NCI-H446 treated with DMSO at 0.1 percent for 48 hours (cell line): ENCODE measurements at regions not wholly inside any gene's neighbourhood (a gene's known extent, or its start where the extent isn't known, plus 50 kb on each side); places are given as distances from the start of the nearest gene placed in this dataset.
"Not testable (repeated sequence)": the region's sequence is repeated elsewhere in the genome, so short reads cannot be mapped to it uniquely, and the experiment has no call there.

ENCODE experiments used
- DNase-seq: peaks from one replicate; lab custom pipeline; 2025; lab: John Stamatoyannopoulos, UW

- no peak for DNase-seq
Observed at GRCh38 chr20:11677836-11678235, 239.9 kb upstream of the BTBD3 start.

GRCh38 chr20:11682285-11682684 is 235.4 kb upstream of the BTBD3 start:
- no peak for DNase-seq

- no peak for DNase-seq
Observed at GRCh38 chr20:11686195-11686594, 231.5 kb upstream of the BTBD3 start.

- DNase-seq: peak; percentile 81
Observed at GRCh38 chr20:11686820-11687543, 230.7 kb upstream of the BTBD3 start.

GRCh38 chr20:11687546-11688292 is 230.0 kb upstream of the BTBD3 start:
- peak; percentile 6 for DNase-seq

- no peak for DNase-seq
Observed at GRCh38 chr20:11689262-11689661, 228.4 kb upstream of the BTBD3 start.

- no peak for DNase-seq
Observed at GRCh38 chr20:11691766-11692165, 225.9 kb upstream of the BTBD3 start.

GRCh38 chr20:11692567-11692966 is 225.1 kb upstream of the BTBD3 start:
- DNase-seq: no peak

GRCh38 chr20:11694467-11694866 is 223.2 kb upstream of the BTBD3 start:
- no peak for DNase-seq

- DNase-seq: no peak
Observed at GRCh38 chr20:11697055-11697454, 220.6 kb upstream of the BTBD3 start.

GRCh38 chr20:11697646-11698045 is 220.0 kb upstream of the BTBD3 start:
- DNase-seq: no peak

- DNase-seq: no peak
Observed at GRCh38 chr20:11698124-11698523, 219.6 kb upstream of the BTBD3 start.

GRCh38 chr20:11700831-11701230 is 216.9 kb upstream of the BTBD3 start:
- DNase-seq: no peak

GRCh38 chr20:11702721-11703518 is 214.8 kb upstream of the BTBD3 start:
- no peak for DNase-seq

- no peak for DNase-seq
Observed at GRCh38 chr20:11705512-11705911, 212.2 kb upstream of the BTBD3 start.

GRCh38 chr20:11708223-11708622 is 209.5 kb upstream of the BTBD3 start:
- not testable (repeated sequence) for DNase-seq

GRCh38 chr20:11711214-11711613 is 206.5 kb upstream of the BTBD3 start:
- DNase-seq: no peak

GRCh38 chr20:11712639-11713160 is 205.0 kb upstream of the BTBD3 start:
- peak; percentile 74 for DNase-seq

- DNase-seq: no peak
Observed at GRCh38 chr20:11714886-11715285, 202.8 kb upstream of the BTBD3 start.

GRCh38 chr20:11716239-11716944 is 201.3 kb upstream of the BTBD3 start:
- no peak for DNase-seq

- DNase-seq: no peak
Observed at GRCh38 chr20:11716945-11717248, 200.8 kb upstream of the BTBD3 start.

GRCh38 chr20:11717562-11717961 is 200.1 kb upstream of the BTBD3 start:
- DNase-seq: no peak
